GM20431 (cell line): ENCODE measurements at regions not wholly inside any gene's neighbourhood (a gene's known extent, or its start where the extent isn't known, plus 50 kb on each side); places are given as distances from the start of the nearest gene placed in this dataset.

ENCODE experiments used
- in situ Hi-C: fragments of 300-500 bp; cut with MseI, MboI; formaldehyde crosslinking; loops from one replicate; pipeline ENCODE4 v1.15.0; 2020; ENCODE audit warnings: low sequenced_read_pairs; ENCODE audit not compliant: unreplicated experiment

DNA sequence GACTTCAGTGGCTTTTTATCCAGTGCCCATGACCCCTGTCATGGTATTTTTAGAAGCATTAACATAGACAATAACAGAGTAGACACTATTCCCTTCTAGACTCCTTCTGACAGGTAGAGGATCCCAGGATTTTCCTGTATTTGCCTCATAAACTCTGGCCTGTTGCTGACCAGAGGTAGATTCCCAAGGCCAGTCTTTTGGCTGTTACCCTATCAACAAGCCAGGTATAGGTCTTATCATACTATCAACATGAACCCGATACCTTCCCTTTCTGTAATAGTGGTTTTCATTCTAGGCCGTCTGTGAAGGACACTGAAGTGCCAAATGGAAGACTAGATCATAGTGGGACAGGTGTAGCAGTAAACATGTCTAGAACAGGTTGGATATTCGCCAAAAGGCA, 76.2 kb upstream of the CHRDL1 start:
- in situ Hi-C loops: no loop called here

DNA sequence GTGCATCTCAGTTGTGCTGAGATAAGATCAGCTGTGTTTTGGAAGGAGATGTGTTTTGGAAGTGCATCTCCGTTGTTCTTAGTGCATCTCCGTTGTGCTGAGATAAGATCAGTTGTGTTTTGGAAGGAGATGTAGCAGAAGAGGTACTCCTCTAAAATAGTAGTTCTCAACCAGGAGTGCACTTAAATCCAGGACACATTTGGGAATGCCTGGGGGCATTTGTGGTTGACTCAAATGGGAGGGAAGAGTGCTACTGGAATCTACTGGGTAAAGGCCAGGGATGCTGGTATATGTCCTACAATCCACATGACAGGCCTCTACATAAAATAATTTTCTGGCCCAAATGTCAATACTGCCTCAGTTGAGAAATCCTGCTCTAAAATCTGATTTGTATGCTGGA, 70.8 kb upstream of the CHRDL1 start:
- in situ Hi-C loops: no loop called here

DNA sequence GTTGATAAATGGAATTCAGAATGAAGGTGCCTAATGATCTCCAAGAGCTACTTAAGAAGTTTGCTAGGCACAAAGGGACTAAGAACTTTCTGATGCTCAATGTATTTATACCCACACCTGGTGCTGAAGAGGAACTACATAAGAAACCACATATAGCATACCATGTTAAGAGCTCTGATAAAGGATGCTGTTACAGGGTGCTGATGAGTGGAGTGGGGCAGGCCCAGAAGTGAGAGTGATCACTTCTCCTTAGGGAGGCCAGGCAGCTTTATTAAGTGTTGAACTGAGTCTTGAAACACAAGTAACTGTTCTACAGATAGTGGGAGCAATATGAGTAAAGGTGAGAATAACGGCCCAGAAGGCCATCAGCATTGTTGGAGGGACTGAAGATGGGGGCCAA, 68.3 kb upstream of the CHRDL1 start:
- in situ Hi-C loops: no loop called here

DNA sequence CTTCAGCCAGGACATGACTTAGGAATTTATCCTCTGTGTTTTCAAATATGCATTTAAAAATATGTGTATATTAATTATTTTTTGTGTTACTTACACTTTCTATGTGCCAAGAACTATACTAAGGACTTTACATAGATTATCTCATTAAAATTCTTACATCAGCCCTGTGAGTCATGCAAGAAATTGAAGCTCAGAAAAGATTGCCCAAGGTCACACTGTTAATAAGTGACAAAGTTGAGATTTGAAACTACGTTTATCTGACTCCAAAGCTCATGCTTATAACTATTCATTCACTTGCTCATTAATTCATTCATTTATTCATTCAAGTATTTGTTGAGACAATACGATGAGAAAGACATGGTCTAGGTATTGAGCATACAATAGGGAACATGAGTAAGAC, 62.9 kb upstream of the CHRDL1 start:
- in situ Hi-C loops: no loop called here

DNA sequence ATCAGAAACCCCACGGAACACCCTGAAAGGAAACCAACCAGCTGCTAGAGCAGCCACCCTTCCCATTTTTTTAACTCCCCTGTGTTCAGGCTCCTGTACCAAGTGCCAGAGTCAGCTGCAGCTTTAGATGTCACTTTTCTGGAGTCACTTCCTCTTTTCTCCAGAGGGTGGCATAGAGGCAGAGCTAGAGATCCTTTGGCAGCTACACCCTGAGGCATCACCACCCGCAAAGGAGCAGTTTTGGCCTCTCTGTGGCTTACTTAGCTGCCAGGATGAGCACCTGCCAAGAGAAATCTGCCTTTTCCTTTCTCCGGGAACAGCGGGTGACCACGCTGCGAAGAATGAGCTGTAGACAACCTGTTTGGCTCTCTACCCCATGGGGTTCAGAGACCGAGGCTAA, 58.0 kb upstream of the CHRDL1 start:
- in situ Hi-C loops: no loop called here

DNA sequence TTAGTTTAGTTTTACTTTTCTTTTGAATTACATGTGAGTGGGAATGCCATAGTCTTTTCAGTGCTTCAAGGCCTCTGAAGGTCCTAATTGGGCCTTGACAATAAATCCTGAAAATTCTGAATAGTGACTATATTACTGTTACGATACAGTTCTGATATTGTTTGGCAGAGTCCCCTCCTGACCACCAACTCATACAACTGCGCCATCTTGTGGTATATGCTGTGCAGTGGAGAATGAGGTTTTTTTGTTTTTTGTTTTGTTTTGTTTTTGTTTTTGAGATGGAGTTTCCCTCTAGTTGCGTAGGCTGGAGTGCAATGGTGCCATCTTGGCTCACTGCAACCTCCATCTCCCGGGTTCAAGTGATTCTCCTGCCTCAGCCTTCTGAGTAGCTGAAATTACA, 56.6 kb upstream of the CHRDL1 start:
- in situ Hi-C loops: no loop called here

DNA sequence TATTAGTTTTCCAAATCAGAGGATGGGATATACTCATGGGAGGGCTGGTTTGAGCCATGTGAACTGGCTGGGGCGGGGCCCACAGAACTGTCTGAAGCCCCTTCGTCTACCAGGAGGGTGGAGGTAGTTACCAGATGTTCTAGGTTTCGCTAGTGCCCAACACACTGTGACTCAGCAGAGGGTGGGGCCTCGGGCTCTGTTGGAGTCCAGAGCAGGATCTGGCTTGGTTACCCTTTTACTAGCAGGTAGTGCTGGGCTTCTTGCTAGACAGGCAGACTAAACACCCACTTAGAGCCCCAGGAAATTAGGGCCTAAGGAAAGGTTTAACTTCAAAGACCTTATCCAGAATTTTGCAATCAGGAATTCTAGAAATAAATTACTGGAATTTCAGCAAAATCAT, 56.2 kb upstream of the CHRDL1 start:
- in situ Hi-C loops: no loop called here

DNA sequence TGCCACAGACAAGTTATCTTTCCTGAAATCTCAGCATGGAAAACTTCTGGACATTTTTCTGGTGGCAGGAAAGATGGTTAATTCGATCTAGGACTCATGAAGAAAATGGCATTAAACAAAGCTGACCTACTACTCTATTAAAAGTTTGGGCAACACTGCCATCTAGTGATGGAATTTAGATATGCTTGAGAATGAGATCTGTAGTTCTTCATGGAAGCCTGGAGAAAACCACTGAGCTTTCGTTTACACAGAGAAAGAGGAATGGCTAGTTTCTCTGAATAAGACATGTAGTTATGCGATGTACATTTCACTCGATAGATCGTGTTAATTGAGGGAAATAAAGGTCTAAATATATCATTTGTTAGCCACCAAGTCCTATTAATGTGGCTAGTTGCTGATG, 51.7 kb upstream of the CHRDL1 start:
- in situ Hi-C loops: loop anchor here (25.0 kb wide), 1 partner anchor 385 kb away; no protein-coding TSS in a partner anchor

DNA sequence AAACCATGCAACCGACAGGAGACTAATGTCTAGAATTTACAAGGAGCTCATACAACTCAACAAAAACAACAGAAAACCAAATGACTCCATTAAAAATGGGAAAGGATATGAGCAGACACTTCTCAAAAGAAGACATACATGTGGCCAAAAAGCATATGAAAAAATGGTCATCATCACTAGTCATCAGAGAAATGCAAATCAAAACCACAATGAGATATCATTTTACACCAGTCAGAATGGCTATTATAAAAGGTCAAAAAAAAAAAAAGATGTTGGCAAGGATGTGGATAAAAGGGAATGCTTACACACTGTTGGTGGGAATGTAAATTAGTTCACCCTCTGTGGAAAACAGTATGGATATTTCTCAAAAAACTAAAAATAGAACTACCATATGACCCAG, 50.5 kb upstream of the CHRDL1 start:
- in situ Hi-C loops: loop anchor here (25.0 kb wide), 1 partner anchor 384 kb away; no protein-coding TSS in a partner anchor
